UCSD-AML1 (cell line): ENCODE measurements at regions not wholly inside any gene's neighbourhood (a gene's known extent, or its start where the extent isn't known, plus 50 kb on each side); places are given as distances from the start of the nearest gene placed in this dataset.
"Not testable (repeated sequence)": the region's sequence is repeated elsewhere in the genome, so short reads cannot be mapped to it uniquely, and the experiment has no call there.

ENCODE experiments used
- DNase-seq: peaks from one replicate; lab custom pipeline; 2025; ENCODE audit not compliant: unreplicated experiment; lab: John Stamatoyannopoulos, UW

DNA sequence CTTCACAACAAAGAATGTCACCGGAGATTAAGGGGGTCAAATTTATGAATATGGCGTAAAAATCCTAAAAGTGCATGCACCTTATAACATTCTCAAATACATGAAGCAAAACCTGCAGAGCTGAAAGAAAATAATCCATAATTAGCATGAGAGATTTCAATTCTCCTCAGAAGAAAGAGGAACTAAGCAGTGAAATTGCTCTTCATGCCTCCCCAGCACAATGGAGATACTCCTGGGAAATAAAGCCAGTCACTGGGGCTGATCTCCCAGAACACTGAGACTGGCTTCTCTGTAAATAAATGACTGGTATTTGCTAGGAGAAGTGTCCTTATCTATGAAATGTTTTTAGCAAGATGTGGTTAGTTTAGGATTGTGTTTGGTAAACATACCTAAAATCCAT, 68.1 kb downstream of the GOLGA6L6 start:
- not testable (repeated sequence) for DNase-seq

DNA sequence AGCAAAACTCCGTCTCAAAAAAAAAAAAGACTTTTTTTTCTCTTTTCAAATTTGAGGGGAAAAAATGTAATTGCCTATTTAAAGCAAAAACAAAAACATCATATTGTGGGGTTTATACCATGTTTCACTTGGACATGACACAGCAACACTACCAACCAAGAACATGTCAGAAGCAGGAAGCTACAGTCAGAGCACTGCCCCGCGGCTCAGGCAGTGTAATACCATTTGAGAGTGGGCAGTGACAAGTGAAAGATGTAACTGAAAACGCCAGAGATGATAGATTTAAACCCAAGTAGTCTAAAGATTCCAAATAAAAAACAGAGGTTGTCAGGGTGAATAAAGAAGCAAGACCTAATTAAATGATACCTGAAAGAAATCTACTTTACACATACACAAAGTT, 68.6 kb downstream of the GOLGA6L6 start:
- not testable (repeated sequence) for DNase-seq

DNA sequence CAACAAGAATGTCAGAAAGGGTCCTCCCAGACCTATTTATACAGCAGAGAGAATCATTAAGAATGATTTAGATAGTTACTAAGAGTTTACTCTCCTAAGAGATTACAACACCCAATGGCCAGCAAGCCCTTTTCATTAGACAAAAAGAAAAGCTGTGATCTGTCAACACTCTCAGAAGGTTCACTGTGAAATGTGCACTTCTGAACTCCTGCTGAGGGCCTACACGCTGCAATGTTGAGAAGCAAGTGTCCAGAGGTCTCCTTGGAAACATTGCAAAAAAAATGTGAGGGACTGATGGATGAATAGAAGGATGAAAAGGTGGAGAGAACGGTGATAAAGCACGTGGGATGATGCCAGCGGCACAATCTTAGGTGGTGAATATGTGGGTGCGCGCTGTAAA, 70.8 kb downstream of the GOLGA6L6 start:
- DNase-seq, result not testable (repeated sequence)

DNA sequence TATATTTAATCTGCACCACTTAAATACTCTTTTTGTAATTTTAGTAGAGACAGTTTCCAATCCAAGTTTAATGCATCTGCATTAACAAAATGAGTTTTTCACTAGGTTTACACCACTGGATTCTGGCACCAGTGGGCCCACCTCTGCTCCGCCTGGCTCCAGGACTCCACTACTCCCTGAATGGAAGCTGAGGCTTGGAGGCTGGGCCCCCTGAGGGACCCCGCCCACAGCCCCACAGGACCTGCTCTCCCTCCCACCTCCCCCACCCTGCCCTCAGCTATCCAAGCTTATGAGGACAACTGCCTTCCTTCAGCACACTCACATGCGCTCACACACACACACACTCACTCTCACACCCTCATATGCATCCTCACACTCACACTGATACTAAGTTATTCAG, 100.5 kb downstream of the GOLGA6L6 start:
- not testable (repeated sequence) for DNase-seq

DNA sequence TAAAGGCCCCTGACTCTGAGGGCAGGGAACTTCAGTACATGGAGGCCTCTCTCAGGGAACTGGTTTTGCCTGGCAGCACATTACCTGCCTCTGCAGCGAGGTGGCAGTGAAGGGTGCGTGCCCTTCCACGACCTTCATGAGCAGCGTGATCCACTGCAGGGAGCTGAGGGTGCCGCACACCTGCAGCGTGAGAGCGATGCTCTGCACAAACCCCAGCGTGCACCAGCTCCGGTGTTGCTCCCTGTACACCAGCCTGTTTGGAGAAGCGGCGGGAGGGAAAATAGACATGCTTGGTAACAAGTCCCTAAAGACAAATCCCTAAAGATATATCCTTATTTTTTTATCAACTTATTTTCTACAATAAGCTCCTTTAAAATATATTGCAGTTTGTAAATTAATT, 101.2 kb downstream of the GOLGA6L6 start:
- not testable (repeated sequence) for DNase-seq

DNA sequence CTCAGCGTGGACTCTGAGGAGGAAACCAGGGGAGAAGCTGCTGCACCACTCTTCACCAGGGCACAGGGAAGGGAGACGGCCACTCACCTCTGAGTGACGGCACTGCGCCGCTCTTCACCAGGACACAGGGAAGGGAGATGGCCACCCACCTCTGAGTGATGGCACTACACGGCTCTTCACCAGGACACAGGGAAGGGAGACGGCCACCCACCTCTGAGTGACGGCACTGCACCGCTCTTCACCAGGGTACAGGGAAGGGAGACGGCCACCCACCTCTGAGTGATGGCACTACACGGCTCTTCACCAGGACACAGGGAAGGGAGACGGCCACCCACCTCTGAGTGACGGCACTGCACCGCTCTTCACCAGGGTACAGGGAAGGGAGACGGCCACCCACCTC, 102.5 kb downstream of the GOLGA6L6 start:
- DNase-seq, result not testable (repeated sequence)

DNA sequence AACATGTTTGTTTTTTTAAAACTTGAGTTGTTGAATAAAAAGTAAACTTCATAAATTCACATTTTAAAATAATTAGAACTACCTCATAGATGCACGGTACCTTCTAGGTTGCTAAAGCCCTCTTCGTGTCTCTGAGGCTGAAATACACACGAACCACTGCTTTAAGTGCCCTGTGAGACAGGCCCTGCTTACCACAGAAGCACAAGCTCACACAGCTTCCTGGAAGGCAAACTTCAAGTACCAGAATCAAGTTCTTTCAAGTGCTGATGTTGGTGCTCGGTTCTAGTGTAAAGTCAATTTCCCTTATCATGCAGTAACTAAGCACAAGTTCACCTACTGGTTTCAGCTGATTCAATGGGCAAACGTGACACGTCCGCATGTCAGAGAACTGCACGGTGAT, 103.3 kb downstream of the GOLGA6L6 start:
- not testable (repeated sequence) for DNase-seq

DNA sequence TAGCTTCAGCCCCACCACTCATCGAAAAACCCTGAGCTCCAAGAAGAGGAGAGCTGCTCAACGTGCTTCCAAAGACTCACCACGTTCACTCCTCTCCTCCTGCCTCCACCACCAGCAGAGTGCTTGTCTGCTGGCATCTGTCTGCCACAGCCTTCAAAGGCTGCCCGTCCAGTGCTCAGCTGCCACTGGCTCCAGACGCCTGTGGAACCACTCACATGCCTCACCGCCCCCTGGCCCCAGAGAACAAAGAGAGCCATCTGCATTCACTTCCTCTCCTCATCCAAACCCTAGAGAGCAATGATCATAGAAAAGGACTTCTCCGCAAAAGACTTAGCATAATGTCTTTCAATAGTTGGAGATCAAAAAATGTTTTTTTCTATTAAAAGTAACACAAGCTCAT, 108.1 kb downstream of the GOLGA6L6 start:
- not testable (repeated sequence) for DNase-seq

DNA sequence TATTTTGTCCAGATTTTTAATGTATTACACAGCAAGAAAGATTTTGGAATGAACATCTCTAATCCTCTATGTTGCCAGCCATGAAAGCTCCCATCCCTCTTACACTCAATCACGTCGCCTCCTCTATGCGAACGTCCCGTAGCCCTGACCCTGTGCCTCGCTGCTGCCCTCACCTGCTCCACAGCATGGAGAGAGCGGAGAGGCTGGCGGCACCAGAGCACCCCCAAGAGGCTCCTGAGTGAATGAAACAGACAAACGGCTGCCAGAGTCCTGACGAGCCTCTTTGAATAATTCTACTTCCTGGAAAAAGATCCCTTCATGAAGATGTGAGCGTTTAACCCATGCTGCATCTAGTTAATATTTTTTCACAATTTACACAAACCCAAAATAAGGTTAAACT, 111.1 kb downstream of the GOLGA6L6 start:
- DNase-seq, result not testable (repeated sequence)

DNA sequence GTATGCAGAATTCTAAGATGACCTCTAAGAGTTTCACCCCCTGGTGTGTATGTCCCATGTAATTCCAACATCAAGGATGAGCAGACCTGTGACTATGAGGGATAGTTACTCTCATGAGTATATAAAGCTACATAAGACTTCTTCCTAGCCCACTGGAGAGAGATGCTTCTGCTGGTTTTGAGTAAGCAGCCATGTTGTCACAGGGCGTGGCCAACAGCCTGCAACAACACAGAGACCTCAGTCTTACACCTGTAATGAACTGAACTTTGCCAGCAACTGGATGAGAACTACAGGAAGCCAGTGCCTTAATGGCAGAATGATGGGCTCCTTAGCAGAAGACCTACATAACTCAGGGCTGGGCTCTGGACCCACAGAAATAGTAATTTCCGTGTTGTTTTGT, 120.9 kb downstream of the GOLGA6L6 start:
- not testable (repeated sequence) for DNase-seq

DNA sequence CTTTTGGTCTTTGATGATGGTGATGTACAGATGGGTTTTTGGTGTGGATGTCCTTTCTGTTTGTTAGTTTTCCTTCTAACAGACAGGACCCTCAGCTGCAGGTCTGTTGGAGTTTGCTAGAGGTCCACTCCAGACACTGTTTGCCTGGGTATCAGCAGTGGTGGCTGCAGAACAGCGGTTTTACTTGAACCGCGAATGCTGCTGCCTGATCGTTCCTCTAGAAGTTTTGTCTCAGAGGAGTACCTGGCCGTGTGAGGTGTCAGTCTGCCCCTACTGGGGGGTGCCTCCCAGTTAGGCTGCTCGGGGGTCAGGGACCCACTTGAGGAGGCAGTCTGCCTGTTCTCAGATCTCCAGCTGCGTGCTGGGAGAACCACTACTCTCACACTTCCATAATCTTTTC, 125.0 kb downstream of the GOLGA6L6 start:
- not testable (repeated sequence) for DNase-seq

DNA sequence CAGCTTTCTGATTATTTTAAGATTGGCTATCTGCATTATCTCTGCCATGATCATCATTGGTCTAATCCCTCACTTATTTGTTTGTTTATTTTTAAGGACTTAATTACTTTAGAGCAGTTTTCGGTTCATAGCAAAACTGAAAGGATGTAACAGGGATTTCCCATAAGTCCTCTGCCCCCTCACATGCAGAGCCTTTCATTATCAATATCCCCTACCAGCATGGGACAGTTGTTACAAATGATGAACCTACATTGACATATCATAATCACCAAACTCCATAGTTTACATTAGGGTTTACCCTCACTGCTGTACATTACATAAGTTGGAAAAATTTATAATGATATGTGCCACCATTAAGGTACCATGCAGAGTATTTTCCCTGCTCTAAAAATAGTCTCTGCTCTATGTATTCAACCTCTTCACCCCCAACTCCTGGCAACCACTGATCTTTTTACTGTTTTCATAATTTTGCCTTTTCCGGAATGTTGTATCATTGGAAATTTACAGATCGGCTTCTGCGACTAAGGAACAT, 131.9 kb downstream of the GOLGA6L6 start:
- not testable (repeated sequence) for DNase-seq

DNA sequence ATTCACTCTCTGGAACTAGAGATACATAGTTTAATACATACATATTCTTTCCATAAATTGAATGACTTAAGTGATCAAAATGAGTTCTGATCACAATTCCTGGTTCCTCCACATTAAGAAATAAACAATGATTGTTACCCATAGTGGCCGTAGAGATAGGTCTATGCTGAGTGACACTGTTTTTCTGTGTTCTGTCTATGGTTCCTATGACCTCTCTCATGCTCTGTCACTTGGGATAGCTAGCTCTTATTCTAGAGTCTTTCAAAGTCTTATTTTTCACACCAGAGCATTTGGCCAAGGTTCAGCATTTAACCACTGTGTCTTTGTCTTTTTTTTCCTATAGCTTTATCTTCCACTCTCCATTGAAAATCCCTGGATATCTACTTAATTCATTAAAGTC, 132.4 kb downstream of the GOLGA6L6 start:
- DNase-seq, result no peak

DNA sequence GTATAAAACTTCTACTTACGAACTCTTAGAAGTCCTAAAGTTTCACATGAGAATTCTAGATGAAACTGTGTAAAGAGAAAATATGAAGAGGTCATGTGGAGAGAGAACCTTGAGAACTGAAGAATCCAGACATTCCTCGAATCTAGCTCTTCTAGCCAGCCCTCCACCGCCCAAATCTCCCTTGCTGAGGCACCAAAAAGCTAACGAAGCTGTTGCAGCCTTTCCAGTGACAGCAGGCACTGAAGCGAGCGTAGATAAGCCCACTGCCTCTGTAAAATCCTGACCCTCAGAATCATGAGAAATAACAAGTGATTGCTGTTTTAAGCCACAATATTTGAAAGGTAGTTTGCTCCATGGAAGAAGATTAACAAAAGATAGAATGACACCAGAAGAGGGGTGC, 134.0 kb downstream of the GOLGA6L6 start:
- no peak for DNase-seq

DNA sequence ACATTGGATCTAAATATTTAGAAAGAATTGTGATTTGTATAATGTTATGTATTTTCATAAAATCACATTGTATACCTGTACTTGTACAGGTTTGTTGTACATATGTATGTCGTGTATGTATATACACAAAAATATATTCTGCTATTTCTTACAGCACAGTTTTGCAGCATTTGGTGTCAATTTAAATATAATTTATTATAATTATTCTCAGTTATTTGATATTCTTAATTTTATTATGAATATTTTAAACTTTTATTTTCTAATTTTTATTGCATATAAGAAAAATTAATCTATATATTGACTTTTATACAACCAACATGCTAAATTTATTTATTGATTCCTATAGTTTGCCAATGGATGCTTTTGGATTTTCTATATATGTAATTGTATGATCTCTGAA, 137.0 kb downstream of the GOLGA6L6 start:
- DNase-seq, result not testable (repeated sequence)

DNA sequence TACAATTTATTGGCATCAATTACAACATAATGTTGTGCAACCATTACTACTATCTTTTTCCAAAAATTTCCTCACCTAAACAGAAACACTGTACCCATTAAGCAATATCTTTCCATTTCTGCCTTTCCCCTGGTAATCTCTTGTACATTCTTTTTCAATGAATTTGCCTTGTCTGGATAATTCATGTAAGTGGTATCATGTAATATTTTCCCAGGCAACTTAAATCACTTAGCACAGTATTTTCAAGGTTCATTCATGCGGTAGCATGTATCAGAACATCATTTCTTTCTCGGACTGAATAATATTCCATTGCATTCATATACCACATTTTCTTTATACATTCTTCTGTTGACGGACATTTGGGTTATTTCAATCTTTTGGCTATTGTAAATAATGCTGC, 139.0 kb downstream of the GOLGA6L6 start:
- not testable (repeated sequence) for DNase-seq

DNA sequence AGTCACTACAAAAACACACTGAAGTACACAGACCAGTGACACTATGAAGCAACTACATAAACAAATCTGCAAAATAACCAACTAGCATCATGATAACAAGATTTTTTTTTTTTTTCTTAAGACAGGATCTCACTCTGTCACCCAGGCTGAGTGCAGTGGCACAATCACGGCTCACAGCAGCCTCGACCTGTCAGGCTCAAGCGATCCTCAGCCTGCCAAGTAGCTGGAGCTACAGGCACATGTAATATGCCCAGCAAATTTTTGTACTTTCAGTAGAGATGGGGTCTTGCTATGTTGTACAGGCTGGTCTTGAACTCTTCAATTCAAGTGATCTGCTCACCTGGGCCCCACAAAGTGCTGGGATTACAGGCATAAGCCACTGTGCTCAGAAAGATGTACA, 140.5 kb downstream of the GOLGA6L6 start:
- not testable (repeated sequence) for DNase-seq

DNA sequence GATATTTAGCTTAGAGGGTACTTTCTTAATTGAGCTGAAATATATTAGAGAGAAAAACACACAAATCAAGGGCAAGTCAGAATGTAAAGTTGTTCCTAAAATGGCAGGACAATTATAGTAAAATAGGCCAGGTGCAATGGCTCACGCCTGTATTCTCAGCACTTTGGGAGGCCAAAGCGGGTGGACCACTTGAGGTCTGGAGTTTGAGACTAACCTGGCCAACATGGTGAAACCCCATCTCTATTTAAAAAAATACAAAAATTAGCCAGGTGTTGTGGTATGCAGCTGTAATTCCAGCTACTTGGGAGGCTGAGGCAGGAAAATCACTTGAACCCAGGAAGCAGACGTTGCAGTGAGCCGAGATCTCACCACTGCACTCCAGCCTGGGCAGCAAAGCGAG, 142.9 kb downstream of the GOLGA6L6 start:
- DNase-seq, result not testable (repeated sequence)

DNA sequence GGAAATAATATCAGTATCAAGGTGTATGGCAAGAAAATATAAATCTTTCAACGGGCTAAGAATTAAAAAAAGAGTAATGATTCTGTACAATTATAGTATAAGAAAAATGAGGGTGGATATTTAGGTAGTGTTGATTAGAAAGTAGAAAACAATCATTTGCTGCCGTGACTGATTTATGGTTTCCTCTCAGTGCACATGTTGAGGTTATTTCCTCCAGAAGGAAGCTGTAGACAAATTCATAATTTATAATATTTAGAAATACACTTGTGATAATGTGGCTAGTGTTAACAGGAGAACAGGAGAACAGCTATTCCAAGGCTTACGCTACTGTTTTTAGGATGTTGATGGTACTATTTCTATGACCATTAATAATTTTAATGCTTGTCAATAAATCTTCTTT, 153.4 kb downstream of the GOLGA6L6 start:
- not testable (repeated sequence) for DNase-seq

DNA sequence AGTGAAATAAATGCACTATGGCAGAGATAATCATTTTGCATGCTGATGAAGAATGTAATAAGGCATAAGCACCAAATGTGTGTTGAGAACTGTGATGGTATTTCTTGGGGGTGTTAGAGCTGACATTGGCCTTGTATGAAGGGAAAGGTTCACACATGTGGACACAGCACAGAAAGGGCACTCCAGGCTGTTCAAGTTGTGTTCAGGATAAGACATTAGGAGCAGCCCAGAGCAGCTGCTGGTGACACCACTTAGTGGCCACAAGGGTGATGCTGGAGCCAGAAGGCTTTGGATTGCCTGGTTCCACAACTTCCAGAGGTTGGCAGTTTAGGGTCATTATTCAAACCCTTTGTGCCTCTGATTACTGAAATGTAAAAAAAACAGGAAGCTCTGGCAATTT, 155.4 kb downstream of the GOLGA6L6 start:
- DNase-seq, result no peak

DNA sequence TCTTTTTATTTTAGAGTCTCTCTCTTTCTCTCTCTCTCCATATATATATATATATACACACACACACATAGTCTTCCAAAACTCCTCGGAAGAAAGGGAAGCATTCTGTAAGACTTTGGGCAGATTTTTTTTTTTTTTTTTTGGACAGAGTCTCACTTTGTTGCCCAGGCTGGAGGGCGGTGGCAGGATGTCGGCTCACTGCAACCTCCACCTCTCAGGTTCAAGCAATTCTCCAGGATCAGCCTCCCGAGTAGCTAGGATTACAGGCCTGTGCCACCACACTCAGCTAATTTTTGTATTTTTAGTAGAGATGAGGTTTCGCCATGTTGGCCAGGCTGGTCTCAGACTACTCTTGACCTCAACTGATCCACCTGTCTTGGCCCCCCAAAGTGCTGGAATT, 161.4 kb downstream of the GOLGA6L6 start:
- DNase-seq, result not testable (repeated sequence)

DNA sequence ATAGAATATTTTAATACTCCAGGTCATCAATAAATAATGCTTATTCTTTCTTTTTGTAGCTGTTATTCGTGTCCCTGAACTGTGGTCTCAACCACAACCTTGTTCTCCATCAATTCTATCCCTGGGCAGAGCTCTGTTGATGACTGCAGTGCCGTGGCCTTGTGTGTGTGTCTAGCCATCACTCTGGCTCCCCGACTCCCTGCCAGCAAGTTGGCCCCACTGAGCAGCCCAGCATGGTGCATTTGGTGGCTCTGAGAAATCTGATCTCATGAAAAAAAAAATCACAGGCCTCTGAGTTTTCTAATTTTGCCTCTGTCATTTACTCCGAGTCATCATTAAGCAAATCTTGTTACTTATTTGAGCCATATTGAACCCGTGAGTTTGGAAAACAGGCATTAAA, 164.7 kb downstream of the GOLGA6L6 start:
- DNase-seq, result no peak

DNA sequence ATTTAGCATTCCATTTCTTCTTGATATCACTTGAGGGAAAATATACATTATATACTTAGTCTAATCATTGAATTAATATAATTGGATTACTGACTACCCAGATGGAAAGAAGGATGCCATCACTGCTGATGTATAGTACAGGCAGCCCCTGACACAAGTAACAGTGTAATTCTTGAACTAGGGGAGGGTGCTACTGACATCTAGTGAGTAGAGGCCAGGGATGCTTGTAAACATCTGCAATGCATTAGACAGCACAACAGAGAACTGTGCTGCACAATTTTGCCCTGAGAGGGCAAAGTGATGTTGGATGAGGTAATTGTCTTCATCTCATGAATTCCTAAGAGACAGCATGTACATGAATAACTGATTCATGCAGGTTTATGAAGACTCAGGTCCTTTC, 169.2 kb downstream of the GOLGA6L6 start:
- DNase-seq, result not testable (repeated sequence)
